Liver (tissue), 8 donors: ENCODE measurements at regions not wholly inside any gene's neighbourhood (a gene's known extent, or its start where the extent isn't known, plus 50 kb on each side); places are given as distances from the start of the nearest gene placed in this dataset.

ENCODE experiments used
- DNase-seq: peaks from one replicate; pipeline ENCODE4 v3.0.0-alpha.2; 2017; ENCODE audit warnings: low spot score
- H3K27ac ChIP-seq, 2 donors: one replicate each; pipeline ENCODE4 v1.7.0; 2013; ENCODE audit warnings: inconsistent platforms in 2 of 2, low read length in 2 of 2, control low read depth in 1 of 2, low read depth in 1 of 2, mild to moderate bottlenecking in 1 of 2
- H3K27me3 ChIP-seq, 4 donors: one replicate each; pipeline versions ENCODE4 v1.6.1 to v1.7.0; 2013; ENCODE audit warnings: low read length in 3 of 4, inconsistent platforms in 1 of 4, mild to moderate bottlenecking in 1 of 4, moderate library complexity in 1 of 4; ENCODE audit not compliant: control insufficient read depth in 4 of 4, insufficient read depth in 4 of 4
- H3K36me3 ChIP-seq, 4 donors: one replicate each; pipeline versions ENCODE4 v1.6.1 to v1.7.0; 2013; ENCODE audit warnings: low read length in 3 of 4, mild to moderate bottlenecking in 3 of 4, low read depth in 1 of 4, moderate library complexity in 1 of 4; ENCODE audit not compliant: control insufficient read depth in 4 of 4, insufficient read depth in 3 of 4
- H3K4me1 ChIP-seq, 4 donors: one replicate each; pipeline versions ENCODE4 v1.6.1 to v1.7.0; 2013; ENCODE audit warnings: low read length in 3 of 4, mild to moderate bottlenecking in 3 of 4, moderate library complexity in 1 of 4; ENCODE audit not compliant: control insufficient read depth in 4 of 4, insufficient read depth in 4 of 4
- H3K4me3 ChIP-seq, 3 donors: one replicate each; pipeline versions ENCODE4 v1.6.1 to v1.7.0; 2013; ENCODE audit warnings: low read length in 3 of 3, control low read depth in 1 of 3, low read depth in 1 of 3, mild to moderate bottlenecking in 1 of 3
- H3K9ac ChIP-seq, 2 donors: one replicate each; pipeline ENCODE4 v1.7.0; 2013; ENCODE audit warnings: low read length in 2 of 2, mild to moderate bottlenecking in 2 of 2, moderate library complexity in 2 of 2, control low read depth in 1 of 2, low read depth in 1 of 2
- H3K9me3 ChIP-seq, 4 donors: one replicate each; pipeline versions ENCODE4 v1.6.1 to v1.7.0; 2013; ENCODE audit warnings: low read length in 3 of 4; ENCODE audit not compliant: control insufficient read depth in 4 of 4
- EGR1 ChIP-seq, 2 donors: IDR thresholded peaks; 2 replicates each; pipeline ENCODE4 v1.6.1; 2016 to 2018; ENCODE audit warnings: antibody characterized with exemption in 2 of 2, low read depth in 2 of 2
- FOXA1 ChIP-seq: IDR thresholded peaks from 2 replicates; pipeline ENCODE4 v1.6.1; 2016; ENCODE audit warnings: antibody characterized with exemption
- FOXA2 ChIP-seq: IDR thresholded peaks from 2 replicates; pipeline ENCODE4 v1.6.1; 2016; ENCODE audit warnings: antibody characterized with exemption
- GABPA ChIP-seq, 2 donors: IDR thresholded peaks in 1 of 2; conservative IDR thresholded peaks in 1 of 2; 2 replicates each; pipeline ENCODE4 v1.6.1; 2016; ENCODE audit warnings: antibody characterized with exemption in 2 of 2, mild to moderate bottlenecking in 1 of 2, moderate library complexity in 1 of 2
- HNF4A ChIP-seq, 2 donors: conservative IDR thresholded peaks; 2 replicates each; pipeline ENCODE4 v1.6.1; 2016; ENCODE audit warnings: antibody characterized with exemption in 2 of 2, mild to moderate bottlenecking in 2 of 2
- HNF4G ChIP-seq: IDR thresholded peaks from 2 replicates; pipeline ENCODE4 v1.6.1; 2016; ENCODE audit warnings: antibody characterized with exemption
- JUND ChIP-seq, 2 donors: IDR thresholded peaks; 2 replicates each; pipeline ENCODE4 v1.6.1; 2016; ENCODE audit warnings: antibody characterized with exemption in 2 of 2
- NR2F2 ChIP-seq: IDR thresholded peaks from 2 replicates; pipeline ENCODE4 v1.6.1; 2016; ENCODE audit warnings: antibody characterized with exemption
- RAD21 ChIP-seq, 2 donors: IDR thresholded peaks; 2 replicates each; pipeline ENCODE4 v1.6.1; 2016; ENCODE audit warnings: antibody characterized with exemption in 2 of 2, mild to moderate bottlenecking in 2 of 2
- RXRA ChIP-seq, 2 donors: IDR thresholded peaks; 2 replicates each; pipeline ENCODE4 v1.6.1; 2017 to 2018; ENCODE audit warnings: antibody characterized with exemption in 2 of 2, mild to moderate bottlenecking in 1 of 2
- SP1 ChIP-seq: IDR thresholded peaks from 2 replicates; pipeline ENCODE4 v1.6.1; 2018; ENCODE audit warnings: antibody characterized with exemption, mild to moderate bottlenecking
- TAF1 ChIP-seq: conservative IDR thresholded peaks from 2 replicates; pipeline ENCODE4 v1.6.1; 2016; ENCODE audit warnings: antibody characterized with exemption, mild to moderate bottlenecking
- YY1 ChIP-seq: IDR thresholded peaks from 2 replicates; pipeline ENCODE4 v1.6.1; 2016; ENCODE audit warnings: antibody characterized with exemption, mild to moderate bottlenecking
- WGBS: extraction: QIAGEN DNeasy Blood & Tissue Kit; methylation state at CpG from one replicate; pipeline ENCODE4 v1.1.7; 2013; 5-methylcytosine and 5-hydroxymethylcytosine counted together
- TF ChIP-seq, protein P1 (sequence below): IDR thresholded peaks from 2 replicates; pipeline ENCODE4 v1.6.1; 2016; ENCODE audit warnings: antibody characterized with exemption, mild to moderate bottlenecking
- TF ChIP-seq, protein P2 (sequence below): fragments of 150-350 bp; IDR thresholded peaks from 2 replicates; pipeline ENCODE4 v1.5.1; 2017; ENCODE audit warnings: improper control_type of control experiment, low read depth, low read length; ENCODE audit not compliant: missing input control
- TF ChIP-seq, protein P3 (sequence below): IDR thresholded peaks from 2 replicates; pipeline ENCODE4 v1.6.1; 2016; ENCODE audit warnings: antibody characterized with exemption
- TF ChIP-seq, protein P4 (sequence below): IDR thresholded peaks from 2 replicates; pipeline ENCODE4 v1.6.1; 2016; ENCODE audit warnings: antibody characterized with exemption
- donor health status: healthy.
- donor health status: healthy.
- donor health status: healthy.
- donor health status: healthy.
- donor health status: healthy.

DNA sequence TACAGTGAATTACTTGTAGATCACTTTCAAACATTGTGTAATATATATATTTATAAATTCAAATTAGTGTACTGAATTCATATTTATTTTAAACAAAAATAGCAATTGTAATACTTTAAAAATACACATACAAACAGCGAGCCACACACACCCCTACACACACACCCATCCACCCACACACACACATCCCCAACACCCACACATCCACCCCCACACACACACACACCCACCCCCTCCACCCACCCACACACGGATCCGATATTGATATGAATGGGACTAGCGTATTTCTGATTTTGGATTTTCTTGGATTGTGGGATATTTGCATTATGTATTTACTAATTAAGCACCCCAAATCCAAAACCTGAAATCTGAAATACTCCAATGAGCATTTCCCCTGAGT lies 451.2 kb downstream of the PCDH7 start:
- 90% methylated on average over 4 of the region's 4 CpGs for WGBS
- TF ChIP-seq, protein P1, sequence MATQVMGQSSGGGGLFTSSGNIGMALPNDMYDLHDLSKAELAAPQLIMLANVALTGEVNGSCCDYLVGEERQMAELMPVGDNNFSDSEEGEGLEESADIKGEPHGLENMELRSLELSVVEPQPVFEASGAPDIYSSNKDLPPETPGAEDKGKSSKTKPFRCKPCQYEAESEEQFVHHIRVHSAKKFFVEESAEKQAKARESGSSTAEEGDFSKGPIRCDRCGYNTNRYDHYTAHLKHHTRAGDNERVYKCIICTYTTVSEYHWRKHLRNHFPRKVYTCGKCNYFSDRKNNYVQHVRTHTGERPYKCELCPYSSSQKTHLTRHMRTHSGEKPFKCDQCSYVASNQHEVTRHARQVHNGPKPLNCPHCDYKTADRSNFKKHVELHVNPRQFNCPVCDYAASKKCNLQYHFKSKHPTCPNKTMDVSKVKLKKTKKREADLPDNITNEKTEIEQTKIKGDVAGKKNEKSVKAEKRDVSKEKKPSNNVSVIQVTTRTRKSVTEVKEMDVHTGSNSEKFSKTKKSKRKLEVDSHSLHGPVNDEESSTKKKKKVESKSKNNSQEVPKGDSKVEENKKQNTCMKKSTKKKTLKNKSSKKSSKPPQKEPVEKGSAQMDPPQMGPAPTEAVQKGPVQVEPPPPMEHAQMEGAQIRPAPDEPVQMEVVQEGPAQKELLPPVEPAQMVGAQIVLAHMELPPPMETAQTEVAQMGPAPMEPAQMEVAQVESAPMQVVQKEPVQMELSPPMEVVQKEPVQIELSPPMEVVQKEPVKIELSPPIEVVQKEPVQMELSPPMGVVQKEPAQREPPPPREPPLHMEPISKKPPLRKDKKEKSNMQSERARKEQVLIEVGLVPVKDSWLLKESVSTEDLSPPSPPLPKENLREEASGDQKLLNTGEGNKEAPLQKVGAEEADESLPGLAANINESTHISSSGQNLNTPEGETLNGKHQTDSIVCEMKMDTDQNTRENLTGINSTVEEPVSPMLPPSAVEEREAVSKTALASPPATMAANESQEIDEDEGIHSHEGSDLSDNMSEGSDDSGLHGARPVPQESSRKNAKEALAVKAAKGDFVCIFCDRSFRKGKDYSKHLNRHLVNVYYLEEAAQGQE: no peak
- TF ChIP-seq, protein P2, sequence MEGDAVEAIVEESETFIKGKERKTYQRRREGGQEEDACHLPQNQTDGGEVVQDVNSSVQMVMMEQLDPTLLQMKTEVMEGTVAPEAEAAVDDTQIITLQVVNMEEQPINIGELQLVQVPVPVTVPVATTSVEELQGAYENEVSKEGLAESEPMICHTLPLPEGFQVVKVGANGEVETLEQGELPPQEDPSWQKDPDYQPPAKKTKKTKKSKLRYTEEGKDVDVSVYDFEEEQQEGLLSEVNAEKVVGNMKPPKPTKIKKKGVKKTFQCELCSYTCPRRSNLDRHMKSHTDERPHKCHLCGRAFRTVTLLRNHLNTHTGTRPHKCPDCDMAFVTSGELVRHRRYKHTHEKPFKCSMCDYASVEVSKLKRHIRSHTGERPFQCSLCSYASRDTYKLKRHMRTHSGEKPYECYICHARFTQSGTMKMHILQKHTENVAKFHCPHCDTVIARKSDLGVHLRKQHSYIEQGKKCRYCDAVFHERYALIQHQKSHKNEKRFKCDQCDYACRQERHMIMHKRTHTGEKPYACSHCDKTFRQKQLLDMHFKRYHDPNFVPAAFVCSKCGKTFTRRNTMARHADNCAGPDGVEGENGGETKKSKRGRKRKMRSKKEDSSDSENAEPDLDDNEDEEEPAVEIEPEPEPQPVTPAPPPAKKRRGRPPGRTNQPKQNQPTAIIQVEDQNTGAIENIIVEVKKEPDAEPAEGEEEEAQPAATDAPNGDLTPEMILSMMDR: no peak
- TF ChIP-seq, protein P3, sequence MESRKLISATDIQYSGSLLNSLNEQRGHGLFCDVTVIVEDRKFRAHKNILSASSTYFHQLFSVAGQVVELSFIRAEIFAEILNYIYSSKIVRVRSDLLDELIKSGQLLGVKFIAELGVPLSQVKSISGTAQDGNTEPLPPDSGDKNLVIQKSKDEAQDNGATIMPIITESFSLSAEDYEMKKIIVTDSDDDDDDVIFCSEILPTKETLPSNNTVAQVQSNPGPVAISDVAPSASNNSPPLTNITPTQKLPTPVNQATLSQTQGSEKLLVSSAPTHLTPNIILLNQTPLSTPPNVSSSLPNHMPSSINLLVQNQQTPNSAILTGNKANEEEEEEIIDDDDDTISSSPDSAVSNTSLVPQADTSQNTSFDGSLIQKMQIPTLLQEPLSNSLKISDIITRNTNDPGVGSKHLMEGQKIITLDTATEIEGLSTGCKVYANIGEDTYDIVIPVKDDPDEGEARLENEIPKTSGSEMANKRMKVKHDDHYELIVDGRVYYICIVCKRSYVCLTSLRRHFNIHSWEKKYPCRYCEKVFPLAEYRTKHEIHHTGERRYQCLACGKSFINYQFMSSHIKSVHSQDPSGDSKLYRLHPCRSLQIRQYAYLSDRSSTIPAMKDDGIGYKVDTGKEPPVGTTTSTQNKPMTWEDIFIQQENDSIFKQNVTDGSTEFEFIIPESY: no peak
- TF ChIP-seq FOXA2 (no peak), TAF1 (no peak), NR2F2 (no peak), RAD21 (IDR thresholded peaks at IDR 0.05) (no peak), HNF4A (conservative IDR thresholded peaks at IDR 0.05) (no peak), EGR1 (IDR thresholded peaks at IDR 0.05; ENCODE audit: low read depth in 2 of 2) (no peak), SP1 (no peak), YY1 (no peak), RXRA (IDR thresholded peaks at IDR 0.05) (no peak), GABPA (IDR thresholded peaks at IDR 0.05 in 1 of 2, conservative IDR thresholded peaks at IDR 0.05 in 1 of 2) (no peak), JUND (IDR thresholded peaks at IDR 0.05) (no peak), FOXA1 (no peak), HNF4G (no peak)
- TF ChIP-seq, protein P4, sequence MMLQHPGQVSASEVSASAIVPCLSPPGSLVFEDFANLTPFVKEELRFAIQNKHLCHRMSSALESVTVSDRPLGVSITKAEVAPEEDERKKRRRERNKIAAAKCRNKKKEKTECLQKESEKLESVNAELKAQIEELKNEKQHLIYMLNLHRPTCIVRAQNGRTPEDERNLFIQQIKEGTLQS: no peak
- Histone ChIP-seq H3K27me3 (peaks cover 0 to 3% (median 0%) of the 10 kb centered on the region in 4 donors), H3K9ac (no peak overlapping the region), H3K4me3 (no peak overlapping the region), H3K9me3 (no peaks in the 10 kb centered on the region), H3K27ac (no peak overlapping the region), H3K4me1 (no peaks in the 10 kb centered on the region), H3K36me3 (no peaks in the 10 kb centered on the region)
- no peak for DNase-seq
